ACHN (cell line): ENCODE measurements at regions not wholly inside any gene's neighbourhood (a gene's known extent, or its start where the extent isn't known, plus 50 kb on each side); places are given as distances from the start of the nearest gene placed in this dataset.
"Not testable (repeated sequence)": the region's sequence is repeated elsewhere in the genome, so short reads cannot be mapped to it uniquely, and the experiment has no call there.

Experiments
- DNase-seq: peaks from one replicate; pipeline ENCODE4 v3.0.0-alpha.2; 2015
- in situ Hi-C: cut with HindIII; loops from 2 replicates; pipeline ENCODE4 v1.10.0; 2017; ENCODE audit warnings: low sequenced_read_pairs, low pct_ligation_motif_present, low pct_unique_long_range_greater_than_20kb

DNA sequence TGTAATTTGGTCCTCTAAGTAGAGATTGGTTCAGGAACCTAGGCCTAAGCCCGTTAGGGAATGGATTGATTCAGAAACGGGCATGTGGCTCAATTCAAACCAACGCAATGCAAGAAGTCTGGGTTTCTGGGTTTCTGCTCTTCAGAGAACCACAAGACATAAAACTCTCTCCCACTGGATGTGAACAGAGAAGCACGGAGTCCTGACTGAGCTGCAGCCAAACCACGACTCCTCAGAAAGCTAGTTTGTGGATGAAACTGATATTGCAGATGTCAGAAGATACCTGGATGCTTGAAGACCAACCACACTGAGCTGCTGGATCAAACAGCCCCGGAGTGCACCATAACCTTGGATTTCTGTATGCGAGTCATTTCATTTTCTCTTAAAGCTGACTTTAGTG is 50.0 kb downstream of the SOD2 start:
- DNase-seq: no peak
- in situ Hi-C loops: no loop called here

- DNase-seq: no peak
- in situ Hi-C loops: no loop called here
Measured at GRCh38 chr6:159642481-159642880, 50.6 kb downstream of the SOD2 start.

- in situ Hi-C loops: no loop called here
- DNase-seq: no peak
Measured at GRCh38 chr6:159640722-159641482, 52.1 kb downstream of the SOD2 start.

- no peak for DNase-seq
- in situ Hi-C loops: no loop called here
Measured at GRCh38 chr6:159640322-159640721, 52.7 kb downstream of the SOD2 start.

DNA sequence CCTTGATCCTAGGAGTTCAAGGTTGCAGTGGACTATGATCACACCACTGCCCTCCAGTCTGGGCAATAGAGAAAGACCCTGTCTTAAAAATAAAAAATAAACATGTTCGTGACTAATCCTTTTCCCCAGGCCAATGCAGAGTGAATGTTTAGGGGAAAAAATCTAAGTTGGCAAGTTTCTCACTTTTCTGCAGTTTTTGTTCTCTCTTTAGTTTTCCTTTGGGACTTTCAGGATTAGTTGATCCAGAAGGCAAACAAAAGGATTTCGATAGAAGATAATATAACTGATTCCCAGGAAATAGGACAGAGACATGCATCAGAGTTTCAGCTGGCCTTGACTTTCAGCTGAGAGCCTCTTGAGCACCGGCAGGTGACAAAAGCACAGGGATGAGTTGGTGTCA is 53.3 kb downstream of the SOD2 start:
- in situ Hi-C loops: no loop called here
- DNase-seq: no peak

DNA sequence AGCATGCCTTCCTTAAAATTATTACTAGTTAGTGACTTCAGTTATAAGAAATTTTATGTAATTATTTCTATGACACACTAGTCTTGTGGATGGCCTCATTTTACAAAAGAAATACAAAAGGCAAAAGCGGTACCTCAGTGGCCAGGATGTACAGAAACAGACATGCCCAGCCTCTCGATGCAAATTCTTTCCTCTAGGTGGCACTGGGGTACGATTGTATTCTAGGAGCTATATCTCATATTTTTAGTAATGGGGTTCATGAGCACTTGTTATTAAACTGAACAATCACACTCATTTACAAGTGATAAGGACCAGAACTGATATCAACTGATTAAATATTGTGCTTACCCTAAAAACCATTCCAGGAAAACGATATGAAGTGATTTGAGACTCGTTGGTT is 59.8 kb downstream of the SOD2 start:
- DNase-seq: peak; percentile 43
- in situ Hi-C loops: no loop called here

- in situ Hi-C loops: no loop called here
- DNase-seq: no peak
Measured at GRCh38 chr6:159631886-159632285, 61.2 kb downstream of the SOD2 start.

DNA sequence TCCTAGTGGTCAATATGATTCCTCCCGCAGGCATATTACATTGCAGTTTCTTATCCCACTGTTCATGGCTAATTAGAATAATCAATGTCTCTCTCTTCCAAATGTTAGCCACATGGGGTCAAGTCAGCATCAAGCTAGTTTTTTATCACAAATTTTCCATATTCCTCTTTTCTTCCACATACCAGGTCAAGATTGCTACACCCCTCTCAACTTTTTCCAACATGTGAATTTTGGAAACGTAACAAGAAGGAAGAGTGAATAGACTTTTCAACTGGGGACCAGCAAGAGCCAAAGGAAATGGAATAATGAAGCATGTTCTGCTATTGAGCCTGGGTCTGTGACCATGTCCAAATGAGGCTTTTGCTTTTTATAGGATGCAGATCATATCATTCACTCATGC is 65.1 kb downstream of the SOD2 start:
- DNase-seq: no peak
- in situ Hi-C loops: no loop called here

GRCh38 chr6:159626506-159626905 is 66.5 kb downstream of the SOD2 start:
- DNase-seq, in situ Hi-C loops: not testable (repeated sequence)

DNA sequence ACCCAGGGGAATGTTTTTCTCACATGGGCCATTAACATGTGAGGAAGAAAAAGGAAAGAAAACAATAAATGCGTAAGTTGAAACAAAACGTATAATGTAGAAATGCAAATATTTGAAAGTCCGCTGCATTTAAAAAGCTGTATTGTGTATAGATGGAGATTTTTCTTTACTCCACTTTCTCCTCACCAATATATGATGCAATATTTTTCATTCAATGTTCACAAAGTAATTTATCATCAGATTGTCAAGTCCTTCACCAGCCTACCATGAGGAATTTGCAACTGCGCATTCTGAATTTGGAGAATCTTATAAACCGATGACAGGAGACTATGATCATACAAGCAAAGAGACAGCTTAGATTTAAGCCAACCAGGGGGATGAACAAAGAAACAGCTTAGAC is 69.9 kb downstream of the SOD2 start:
- DNase-seq: no peak
- in situ Hi-C loops: no loop called here

DNA sequence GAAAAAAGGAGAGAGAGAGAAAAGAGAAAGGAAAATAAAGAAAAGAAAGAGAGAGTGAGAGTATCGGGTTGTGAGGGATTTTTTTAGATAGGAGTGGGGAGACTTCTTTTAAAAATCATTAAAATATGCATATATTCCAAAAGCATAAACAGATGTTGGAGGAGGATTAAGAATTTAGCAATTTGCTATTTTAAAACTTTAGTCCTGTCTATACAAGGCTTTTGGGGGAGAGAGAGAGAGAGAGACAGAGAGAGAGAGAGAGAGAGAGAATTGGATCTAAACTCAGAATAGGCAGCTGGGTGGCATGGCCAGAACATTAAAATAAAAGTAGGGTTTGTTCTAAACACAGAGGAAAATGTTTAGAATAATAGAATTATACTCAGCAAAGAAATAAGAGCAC is 72.1 kb downstream of the SOD2 start:
- in situ Hi-C loops: no loop called here
- no peak for DNase-seq

- in situ Hi-C loops: no loop called here
- no peak for DNase-seq
Measured at GRCh38 chr6:159617444-159617843, 75.6 kb downstream of the SOD2 start.

GRCh38 chr6:159616456-159616855 is 76.6 kb downstream of the SOD2 start:
- in situ Hi-C loops: no loop called here
- no peak for DNase-seq

DNA sequence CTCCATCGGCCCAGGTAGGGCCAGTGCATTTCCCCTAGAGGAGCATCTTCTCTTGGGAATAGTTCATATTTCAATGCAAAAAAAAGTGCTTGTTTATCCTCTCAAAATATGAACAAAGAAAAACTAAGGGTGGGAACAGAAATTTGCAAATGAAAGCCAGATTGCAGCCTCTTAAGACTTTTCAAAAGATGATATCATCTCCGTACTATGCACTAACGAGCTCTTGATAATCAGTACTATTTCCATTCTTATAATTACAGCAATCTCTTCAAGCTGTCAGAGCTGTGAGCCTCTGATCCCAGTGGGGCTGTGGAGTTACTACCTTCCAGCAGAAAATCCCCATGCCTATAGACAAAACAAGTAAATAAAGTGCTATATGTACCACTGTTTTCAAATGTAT is 77.1 kb downstream of the SOD2 start:
- in situ Hi-C loops: no loop called here
- DNase-seq: no peak

DNA sequence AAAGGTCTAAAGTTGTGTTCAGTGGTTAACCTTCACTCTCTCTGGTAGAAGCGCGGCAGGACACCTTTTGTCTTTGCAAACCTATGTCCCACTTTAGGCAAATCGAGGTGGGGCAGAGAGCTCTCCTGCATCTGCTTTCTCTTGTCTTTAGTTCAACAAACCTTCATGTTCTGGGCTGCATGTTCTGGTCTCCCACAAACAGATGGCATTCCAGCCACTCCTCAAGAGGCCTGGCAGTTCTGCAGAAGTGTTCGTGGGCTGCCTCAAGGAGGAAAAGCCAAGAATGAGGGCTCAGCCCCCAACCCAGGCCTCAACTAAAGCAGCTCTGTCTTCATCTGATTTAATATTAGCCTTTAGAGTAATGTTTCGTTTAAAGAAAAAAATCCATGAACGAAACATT is 82.2 kb downstream of the SOD2 start:
- no peak for DNase-seq
- in situ Hi-C loops: no loop called here

GRCh38 chr6:159609652-159610178 is 83.3 kb downstream of the SOD2 start:
- in situ Hi-C loops: no loop called here
- DNase-seq: no peak

DNA sequence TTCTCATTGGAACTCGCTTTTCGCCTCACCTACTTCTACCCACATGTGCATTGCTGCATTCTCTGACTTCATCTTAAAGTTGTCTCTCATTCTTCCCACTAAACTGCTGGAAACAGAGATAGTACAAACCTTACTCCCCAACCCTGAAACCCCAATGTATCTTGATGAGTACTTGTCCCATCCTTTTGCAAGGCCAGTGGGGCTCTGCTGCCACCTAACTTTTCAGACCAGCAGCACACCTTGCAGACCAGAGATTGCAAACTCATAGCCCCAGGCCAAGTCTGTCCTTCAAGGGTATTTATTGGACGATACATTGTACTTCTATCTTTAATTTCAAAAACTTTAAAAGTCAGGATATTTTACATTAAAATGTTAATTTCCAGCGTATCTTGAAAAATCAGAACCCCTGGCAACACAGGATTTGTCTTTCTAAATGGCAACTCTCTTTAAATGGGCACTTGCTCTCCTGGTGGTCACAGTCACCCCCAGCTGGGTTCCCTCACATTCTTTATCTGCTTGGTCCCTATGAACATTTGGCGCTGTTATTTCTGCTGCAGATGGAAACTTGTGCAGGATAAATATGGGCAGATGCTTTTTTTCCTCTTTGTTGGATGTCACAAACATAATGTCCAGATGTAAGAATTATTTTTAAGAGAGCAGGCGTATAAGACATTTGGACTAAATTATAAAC is 83.9 kb downstream of the SOD2 start:
- DNase-seq: peak; percentile 31
- in situ Hi-C loops: no loop called here

DNA sequence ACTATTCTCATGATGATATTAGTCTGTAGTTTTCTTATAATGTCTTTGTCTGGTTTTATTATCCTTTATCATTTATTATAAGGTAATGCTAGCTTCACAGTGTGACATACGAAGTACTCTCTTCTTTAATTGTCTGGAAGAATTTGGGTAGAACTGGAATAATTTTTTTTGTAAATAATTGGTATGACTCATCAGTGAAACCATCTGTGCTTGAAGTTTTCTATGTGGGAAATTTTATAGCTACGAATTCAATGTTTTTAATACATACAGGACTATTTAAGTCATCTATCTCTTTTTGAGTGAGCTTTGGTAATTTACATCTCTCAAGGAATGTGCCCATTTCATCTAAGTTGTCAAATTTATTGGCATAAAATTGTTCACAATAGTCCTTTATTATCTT is 86.3 kb downstream of the SOD2 start:
- DNase-seq: no peak

GRCh38 chr6:159604443-159604956 is 88.5 kb downstream of the SOD2 start:
- no peak for DNase-seq
- in situ Hi-C loops: no loop called here

More for the DNA sequence above, 86.3 kb downstream of the SOD2 start:
- in situ Hi-C loops: no loop called here
